Colon (tissue), 2 donors: ENCODE measurements at regions not wholly inside any gene's neighbourhood (a gene's known extent, or its start where the extent isn't known, plus 50 kb on each side); places are given as distances from the start of the nearest gene placed in this dataset.
"Not testable (repeated sequence)": the region's sequence is repeated elsewhere in the genome, so short reads cannot be mapped to it uniquely, and the experiment has no call there.

Experiments
- FAIRE-seq: peaks from 2 replicates; lab custom pipeline; 2012; peaks lifted over from hg19 to GRCh38; lab: Jason Lieb, UNC
- donor health status: control.
- donor health status: control.

- no peak for FAIRE-seq
Observed at GRCh38 chrX:45485719-45486118, 285.0 kb upstream of the DIPK2B start.

GRCh38 chrX:45479835-45480422 lies 279.3 kb upstream of the DIPK2B start:
- no peak for FAIRE-seq

- FAIRE-seq: no peak
Observed at GRCh38 chrX:45479196-45479834, 278.6 kb upstream of the DIPK2B start.

GRCh38 chrX:45472968-45473367 lies 272.3 kb upstream of the DIPK2B start:
- FAIRE-seq: no peak

GRCh38 chrX:45467537-45467936 lies 266.9 kb upstream of the DIPK2B start:
- FAIRE-seq: not testable (repeated sequence)

GRCh38 chrX:45455732-45456131 lies 255.1 kb upstream of the DIPK2B start:
- not testable (repeated sequence) for FAIRE-seq

GRCh38 chrX:45454290-45454689 lies 253.6 kb upstream of the DIPK2B start:
- no peak for FAIRE-seq

GRCh38 chrX:45449982-45450381 lies 249.3 kb upstream of the DIPK2B start:
- no peak for FAIRE-seq

GRCh38 chrX:45447995-45448394 lies 247.3 kb upstream of the DIPK2B start:
- no peak for FAIRE-seq

GRCh38 chrX:45447331-45447730 lies 246.7 kb upstream of the DIPK2B start:
- FAIRE-seq: no peak

GRCh38 chrX:45445745-45446412 lies 245.2 kb upstream of the DIPK2B start:
- no peak for FAIRE-seq

- FAIRE-seq: no peak
Observed at GRCh38 chrX:45437186-45437585, 236.5 kb upstream of the DIPK2B start.

GRCh38 chrX:45435481-45435880 lies 234.8 kb upstream of the DIPK2B start:
- peak; percentile 89 for FAIRE-seq

- FAIRE-seq: no peak
Observed at GRCh38 chrX:45434231-45434630, 233.6 kb upstream of the DIPK2B start.

GRCh38 chrX:45428831-45429230 lies 228.2 kb upstream of the DIPK2B start:
- no peak for FAIRE-seq

- no peak for FAIRE-seq
Observed at GRCh38 chrX:45424326-45424725, 223.7 kb upstream of the DIPK2B start.

GRCh38 chrX:45422216-45422925 lies 221.7 kb upstream of the DIPK2B start:
- no peak for FAIRE-seq

- FAIRE-seq: no peak
Observed at GRCh38 chrX:45421806-45422205, 221.1 kb upstream of the DIPK2B start.

GRCh38 chrX:45404206-45404605 lies 203.5 kb upstream of the DIPK2B start:
- no peak for FAIRE-seq

GRCh38 chrX:45401923-45402322 lies 201.2 kb upstream of the DIPK2B start:
- no peak for FAIRE-seq

GRCh38 chrX:45400951-45401725 lies 200.5 kb upstream of the DIPK2B start:
- not testable (repeated sequence) for FAIRE-seq
